ENCODE measurements at regions not wholly inside any gene's neighbourhood (a gene's known extent, or its start where the extent isn't known, plus 50 kb on each side); places are given as distances from the start of the nearest gene placed in this dataset.

DNA sequence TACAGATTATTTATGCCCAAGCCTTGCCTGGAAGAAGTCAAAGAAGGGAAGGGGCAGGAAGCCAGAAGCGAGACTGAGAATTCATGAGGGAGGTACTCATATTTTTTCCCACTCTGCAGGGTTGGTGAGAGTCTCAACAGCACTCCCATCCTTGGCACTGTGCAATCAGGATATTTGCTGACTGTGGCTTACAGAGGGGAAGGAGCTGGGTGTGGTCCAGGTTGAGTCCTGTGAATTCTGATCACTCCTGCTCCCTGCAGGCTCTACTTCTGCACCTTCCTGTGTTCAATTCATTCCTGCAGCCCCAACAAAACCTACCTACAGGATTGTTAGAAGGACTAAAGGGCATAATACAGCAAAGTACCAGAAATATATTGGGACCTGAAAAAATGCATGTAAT, 530.5 kb downstream of the INSC start:
- Histone ChIP-seq H3K27ac (ENCODE audit: low read depth in 1 of 2, low read length in 2 of 2) (no peak overlapping the region), H3K4me1 (ENCODE audit: insufficient read depth, low read length) (peaks cover 4% of the 10 kb centered on the region), H3K4me3 (ENCODE audit: low read length) (no peak overlapping the region), H3K27me3 (ENCODE audit: control insufficient read depth in 1 of 2, insufficient read depth in 2 of 2, low read length in 2 of 2) (no peaks in the 10 kb centered on the region), H3K9me3 (ENCODE audit: control insufficient read depth in 1 of 2, insufficient read depth in 1 of 2, low read length in 2 of 2) (peaks cover 0 to 7% of the 10 kb centered on the region in 2 experiments), H3K36me3 (ENCODE audit: insufficient read depth, low read length) (no peaks in the 10 kb centered on the region)
- ATAC-seq (ENCODE audit: poor library complexity) (no peak), DNase-seq (no peak)
- TF ChIP-seq, protein P1, sequence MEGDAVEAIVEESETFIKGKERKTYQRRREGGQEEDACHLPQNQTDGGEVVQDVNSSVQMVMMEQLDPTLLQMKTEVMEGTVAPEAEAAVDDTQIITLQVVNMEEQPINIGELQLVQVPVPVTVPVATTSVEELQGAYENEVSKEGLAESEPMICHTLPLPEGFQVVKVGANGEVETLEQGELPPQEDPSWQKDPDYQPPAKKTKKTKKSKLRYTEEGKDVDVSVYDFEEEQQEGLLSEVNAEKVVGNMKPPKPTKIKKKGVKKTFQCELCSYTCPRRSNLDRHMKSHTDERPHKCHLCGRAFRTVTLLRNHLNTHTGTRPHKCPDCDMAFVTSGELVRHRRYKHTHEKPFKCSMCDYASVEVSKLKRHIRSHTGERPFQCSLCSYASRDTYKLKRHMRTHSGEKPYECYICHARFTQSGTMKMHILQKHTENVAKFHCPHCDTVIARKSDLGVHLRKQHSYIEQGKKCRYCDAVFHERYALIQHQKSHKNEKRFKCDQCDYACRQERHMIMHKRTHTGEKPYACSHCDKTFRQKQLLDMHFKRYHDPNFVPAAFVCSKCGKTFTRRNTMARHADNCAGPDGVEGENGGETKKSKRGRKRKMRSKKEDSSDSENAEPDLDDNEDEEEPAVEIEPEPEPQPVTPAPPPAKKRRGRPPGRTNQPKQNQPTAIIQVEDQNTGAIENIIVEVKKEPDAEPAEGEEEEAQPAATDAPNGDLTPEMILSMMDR (IDR thresholded peaks at IDR 0.05), result no peak
- Mint-ChIP-seq H3K36me3 (ENCODE audit: low read depth) (no peaks in the 10 kb centered on the region), H3K27ac (no peak overlapping the region), H3K4me3 (no peak overlapping the region), H3K4me1 (ENCODE audit: low read depth) (no peaks in the 10 kb centered on the region), H3K27me3 (peaks cover 26% of the 10 kb centered on the region), H3K9me3 (no peaks in the 10 kb centered on the region)
- ChIA-PET CTCF (no interaction called here), POLR2A (no interaction called here)
- intact Hi-C loops (cut with DNase I, micrococcal nuclease), result loop anchor here in 1 of 2 experiments (10.0 kb wide), 1 partner anchor 970 kb away; no protein-coding TSS in a partner anchor

DNA sequence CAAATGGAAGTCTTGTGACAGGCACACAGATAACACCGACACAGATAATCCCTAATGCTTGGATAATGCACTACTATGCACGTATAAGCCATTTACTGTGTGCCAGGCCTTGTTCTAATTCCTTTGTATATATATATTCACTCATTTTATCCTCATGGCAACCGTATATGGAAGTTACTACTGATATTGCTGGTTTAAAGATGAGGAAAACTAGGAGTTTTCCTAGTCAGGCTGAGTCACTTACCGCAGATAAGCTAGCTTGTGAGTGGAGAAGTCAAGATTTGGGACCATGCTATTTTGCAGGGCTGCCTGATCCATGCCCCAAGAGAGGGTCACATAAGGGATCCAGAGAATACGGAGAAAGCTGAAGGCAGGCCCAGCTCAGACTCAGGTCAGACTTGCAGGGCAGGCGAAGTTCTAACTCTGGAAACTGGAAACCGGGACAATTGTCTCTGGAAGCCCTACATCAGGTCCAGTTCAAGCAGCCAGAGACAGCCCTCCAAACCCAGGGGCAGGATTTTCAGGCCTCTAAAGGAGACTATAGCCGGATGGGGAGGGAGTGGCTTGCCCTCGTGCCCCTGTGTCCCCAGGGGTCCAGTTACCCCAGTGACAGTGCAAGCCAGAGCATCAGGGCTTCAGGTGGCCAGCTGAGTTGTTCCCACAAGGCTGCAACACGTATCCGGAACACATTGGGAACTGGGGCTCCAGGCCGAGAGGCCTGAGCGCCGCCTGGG, 534.8 kb downstream of the INSC start:
- Histone ChIP-seq H3K4me3 (ENCODE audit: low read length) (no peak overlapping the region), H3K27ac (ENCODE audit: low read depth in 1 of 2, low read length in 2 of 2) (no peak overlapping the region), H3K27me3 (ENCODE audit: control insufficient read depth in 1 of 2, insufficient read depth in 2 of 2, low read length in 2 of 2) (peaks cover 0 to 11% of the 10 kb centered on the region in 2 experiments), H3K4me1 (ENCODE audit: insufficient read depth, low read length) (peaks cover 12% of the 10 kb centered on the region), H3K36me3 (ENCODE audit: insufficient read depth, low read length) (no peaks in the 10 kb centered on the region), H3K9me3 (ENCODE audit: control insufficient read depth in 1 of 2, insufficient read depth in 1 of 2, low read length in 2 of 2) (peaks cover 0 to 12% of the 10 kb centered on the region in 2 experiments)
- no peak for DNase-seq
- ChIA-PET CTCF (no interaction called here), POLR2A (no interaction called here)
- no peaks in the 10 kb centered on the region for H3K9me3 Mint-ChIP-seq
- H3K4me1 Mint-ChIP-seq (ENCODE audit: low read depth), result peaks cover 6% of the 10 kb centered on the region
- H3K27ac Mint-ChIP-seq, result no peak overlapping the region
- H3K4me3 Mint-ChIP-seq, result no peak overlapping the region
- no peaks in the 10 kb centered on the region for H3K36me3 Mint-ChIP-seq (ENCODE audit: low read depth)
- TF ChIP-seq, protein P1 (IDR thresholded peaks at IDR 0.05), result no peak
- H3K27me3 Mint-ChIP-seq, result peaks cover 49% of the 10 kb centered on the region
- intact Hi-C loops (cut with DNase I, micrococcal nuclease), result loop anchor here (5.0 to 10.0 kb wide), 2 partner anchors 963 to 965 kb away; no protein-coding TSS in a partner anchor
- ATAC-seq (ENCODE audit: poor library complexity), result no peak

DNA sequence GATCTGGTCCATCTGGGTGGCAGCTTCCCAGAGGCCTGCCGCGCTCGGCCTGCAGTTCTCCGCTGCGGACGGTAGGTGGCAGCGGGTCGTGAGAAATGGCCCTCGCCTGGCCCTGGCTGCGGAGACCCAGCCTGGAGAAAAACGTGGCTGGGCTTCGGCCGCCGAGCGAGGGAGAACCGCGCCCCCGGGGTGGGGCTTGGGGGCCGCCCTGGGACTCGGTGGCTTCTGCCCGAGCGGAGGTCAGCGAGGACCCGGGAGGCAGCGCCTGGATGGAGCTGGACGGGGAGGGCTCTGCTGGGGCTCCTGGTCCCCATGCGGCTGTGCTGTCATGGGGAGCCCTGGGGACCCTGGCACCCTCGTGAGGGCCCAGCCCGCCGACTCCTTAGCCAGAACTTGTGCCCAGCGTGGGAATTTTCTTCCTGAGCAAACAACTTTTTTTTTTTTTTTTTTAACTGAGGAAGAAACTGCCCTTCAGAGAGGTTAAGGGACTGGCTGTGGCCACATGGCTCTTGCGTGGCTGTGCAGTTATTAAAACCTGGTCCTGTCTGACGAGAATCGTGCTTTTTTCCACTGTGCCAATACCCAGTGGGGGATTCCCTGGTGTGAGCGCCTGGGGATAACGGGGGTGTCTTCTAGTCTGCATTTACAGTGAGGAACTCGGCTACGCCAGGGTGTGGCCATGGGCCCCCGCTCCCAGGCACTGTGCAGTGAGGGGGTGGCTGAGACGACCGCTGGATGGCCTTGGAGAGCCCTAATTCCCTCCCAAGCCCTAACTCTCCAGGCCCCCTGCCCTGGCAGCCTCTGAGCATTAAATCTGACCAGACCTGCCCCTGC, 535.6 kb downstream of the INSC start:
- Mint-ChIP-seq H3K4me1 (ENCODE audit: low read depth) (peaks cover 6% of the 10 kb centered on the region), H3K36me3 (ENCODE audit: low read depth) (no peaks in the 10 kb centered on the region), H3K4me3 (no peak overlapping the region), H3K27me3 (peaks cover 50% of the 10 kb centered on the region), H3K9me3 (no peaks in the 10 kb centered on the region), H3K27ac (no peak overlapping the region)
- no peaks in the 10 kb centered on the region for H3K36me3 ChIP-seq (ENCODE audit: insufficient read depth, low read length)
- CTCF ChIA-PET, result interaction anchor here (1.2 kb wide), 1 partner anchor 9 kb away, joined by 3 read pairs; no protein-coding TSS in a partner anchor
- peaks cover 12% of the 10 kb centered on the region for H3K4me1 ChIP-seq (ENCODE audit: insufficient read depth, low read length)
- ATAC-seq (ENCODE audit: poor library complexity) (peak; percentile 88), DNase-seq (peak; percentile 24 to 77 (median 55))
- H3K27ac ChIP-seq (ENCODE audit: low read depth in 1 of 2, low read length in 2 of 2), result no peak overlapping the region
- peak overlapping the region; percentile 26 for H3K4me3 ChIP-seq (ENCODE audit: low read length)
- H3K27me3 ChIP-seq (ENCODE audit: control insufficient read depth in 1 of 2, insufficient read depth in 2 of 2, low read length in 2 of 2), result peaks cover 0 to 11% of the 10 kb centered on the region in 2 experiments
- TF ChIP-seq, protein P1 (IDR thresholded peaks at IDR 0.05), result peak; percentile 62
- POLR2A ChIA-PET, result no interaction called here
- peaks cover 0 to 12% of the 10 kb centered on the region in 2 experiments for H3K9me3 ChIP-seq (ENCODE audit: control insufficient read depth in 1 of 2, insufficient read depth in 1 of 2, low read length in 2 of 2)
- intact Hi-C loops (cut with DNase I, micrococcal nuclease), result loop anchor here in 1 of 2 experiments (5.0 kb wide), 1 partner anchor 962 kb away; no protein-coding TSS in a partner anchor
